Transverse colon (tissue), 4 donors: ENCODE measurements at regions not wholly inside any gene's neighbourhood (a gene's known extent, or its start where the extent isn't known, plus 50 kb on each side); places are given as distances from the start of the nearest gene placed in this dataset.

Experiments used
- CTCF ChIP-seq, 5 experiments: fragments of 200-600 bp in 3 of 5; fragments of 450-650 bp in 2 of 5; sonication (generic) in 3 of 5; IDR thresholded peaks; 1 replicate in 2 of 5; 2 replicates in 3 of 5; pipeline ENCODE4 v1.5.1; 2016 to 2017; ENCODE audit warnings: antibody characterized with exemption in 5 of 5, inconsistent platforms in 3 of 5, mild to moderate bottlenecking in 2 of 5, moderate library complexity in 1 of 5
- EP300 ChIP-seq: sonication (generic); formaldehyde crosslinking; IDR thresholded peaks from one replicate; pipeline ENCODE4 v1.6.1; 2017; ENCODE audit warnings: antibody characterized with exemption, low read depth
- POLR2A ChIP-seq: fragments of 450-650 bp; IDR thresholded peaks from one replicate; pipeline ENCODE4 v1.6.1; 2016; ENCODE audit warnings: antibody characterized with exemption, mild to moderate bottlenecking, moderate library complexity
- POLR2AphosphoS5 ChIP-seq, 3 donors: sonication (generic); formaldehyde crosslinking; IDR thresholded peaks; one replicate each; pipeline ENCODE4 v1.6.1; 2016; ENCODE audit warnings: antibody characterized with exemption in 3 of 3

- TF ChIP-seq CTCF (IDR thresholded peaks at IDR 0.05) = no peak
- TF ChIP-seq POLR2AphosphoS5 (IDR thresholded peaks at IDR 0.05) = no peak
- no peak for TF ChIP-seq POLR2A
- TF ChIP-seq EP300 = no peak
Observed at GRCh38 chr11:34750692-34751405, 130.0 kb downstream of the EHF start.
